Stimulated activated naive CD8-positive, alpha-beta T cell treated with anti-CD3 and anti-CD28 coated beads, Interleukin-15, Interleukin-2, amounts not matched to agents 100 U/mL and 50 U/mL, for 24 hours (primary cell): ENCODE measurements at regions not wholly inside any gene's neighbourhood (a gene's known extent, or its start where the extent isn't known, plus 50 kb on each side); places are given as distances from the start of the nearest gene placed in this dataset.
"Not testable (repeated sequence)": the region's sequence is repeated elsewhere in the genome, so short reads cannot be mapped to it uniquely, and the experiment has no call there.

Source experiments
- ATAC-seq: fragments of 150-1000 bp; cut with Tn5 transposase; one replicate; pipeline ENCODE4 v1.10.0; 2021
- DNase-seq: peaks from one replicate; pipeline ENCODE4 v3.0.0; 2021

- ATAC-seq: no peak
- no peak for DNase-seq
Observed at GRCh38 chr3:145906755-145907154, 254.2 kb downstream of the PLOD2 start.

- ATAC-seq (no peak), DNase-seq (no peak)
Observed at GRCh38 chr3:145911016-145911415, 250.0 kb downstream of the PLOD2 start.

GRCh38 chr3:145915787-145916186 lies 245.2 kb downstream of the PLOD2 start:
- ATAC-seq: no peak
- DNase-seq: no peak

- ATAC-seq, DNase-seq: not testable (repeated sequence)
Observed at GRCh38 chr3:145927736-145928135, 233.2 kb downstream of the PLOD2 start.

GRCh38 chr3:145936971-145937370 lies 224.0 kb downstream of the PLOD2 start:
- DNase-seq: no peak
- no peak for ATAC-seq

- DNase-seq: no peak
- no peak for ATAC-seq
Observed at GRCh38 chr3:145939431-145939830, 221.6 kb downstream of the PLOD2 start.

GRCh38 chr3:145942052-145942451 lies 218.9 kb downstream of the PLOD2 start:
- ATAC-seq (no peak), DNase-seq (no peak)

- DNase-seq (no peak), ATAC-seq (no peak)
Observed at GRCh38 chr3:145943952-145944351, 217.0 kb downstream of the PLOD2 start.

GRCh38 chr3:145951441-145951840 lies 209.5 kb downstream of the PLOD2 start:
- ATAC-seq: no peak
- DNase-seq: no peak

- DNase-seq (no peak), ATAC-seq (no peak)
Observed at GRCh38 chr3:145952536-145952935, 208.4 kb downstream of the PLOD2 start.

GRCh38 chr3:145953316-145953715 lies 207.7 kb downstream of the PLOD2 start:
- DNase-seq: no peak
- no peak for ATAC-seq

GRCh38 chr3:145959457-145960088 lies 201.4 kb downstream of the PLOD2 start:
- ATAC-seq: no peak
- no peak for DNase-seq

GRCh38 chr3:145963111-145963510 lies 197.9 kb downstream of the PLOD2 start:
- DNase-seq (no peak), ATAC-seq (no peak)

- DNase-seq: no peak
- ATAC-seq: no peak
Observed at GRCh38 chr3:145967043-145967442, 193.9 kb downstream of the PLOD2 start.

GRCh38 chr3:145971186-145971585 lies 189.8 kb downstream of the PLOD2 start:
- ATAC-seq: no peak
- DNase-seq: no peak

- ATAC-seq: no peak
- no peak for DNase-seq
Observed at GRCh38 chr3:145972851-145973250, 188.1 kb downstream of the PLOD2 start.

- ATAC-seq: no peak
- no peak for DNase-seq
Observed at GRCh38 chr3:145981056-145981455, 179.9 kb downstream of the PLOD2 start.

GRCh38 chr3:145983101-145983500 lies 177.9 kb downstream of the PLOD2 start:
- ATAC-seq (no peak), DNase-seq (no peak)
